NCI-H82 treated with DMSO at 0.1 percent for 48 hours (cell line): ENCODE measurements at regions not wholly inside any gene's neighbourhood (a gene's known extent, or its start where the extent isn't known, plus 50 kb on each side); places are given as distances from the start of the nearest gene placed in this dataset.

ENCODE experiments used
- DNase-seq: peaks from one replicate; lab custom pipeline; 2025; ENCODE audit not compliant: unreplicated experiment; lab: John Stamatoyannopoulos, UW

GRCh38 chr4:62285026-62285425 is 1084.9 kb downstream of the ADGRL3 start:
- no peak for DNase-seq

GRCh38 chr4:62279689-62280088 is 1079.6 kb downstream of the ADGRL3 start:
- DNase-seq: no peak

GRCh38 chr4:62275470-62275869 is 1075.3 kb downstream of the ADGRL3 start:
- no peak for DNase-seq

GRCh38 chr4:62274782-62275181 is 1074.7 kb downstream of the ADGRL3 start:
- no peak for DNase-seq

GRCh38 chr4:62271107-62271506 is 1071.0 kb downstream of the ADGRL3 start:
- no peak for DNase-seq

- DNase-seq: no peak
These were observed 1069.8 kb downstream of the ADGRL3 start for GRCh38 chr4:62269918-62270317.

GRCh38 chr4:62263454-62263853 is 1063.3 kb downstream of the ADGRL3 start:
- no peak for DNase-seq

GRCh38 chr4:62262676-62263075 is 1062.5 kb downstream of the ADGRL3 start:
- no peak for DNase-seq

- DNase-seq: no peak
These were observed 1060.1 kb downstream of the ADGRL3 start for GRCh38 chr4:62260254-62260653.

- DNase-seq: no peak
These were observed 1056.4 kb downstream of the ADGRL3 start for GRCh38 chr4:62256479-62256878.

- DNase-seq: no peak
These were observed 1052.6 kb downstream of the ADGRL3 start for GRCh38 chr4:62252728-62253127.

GRCh38 chr4:62250100-62250499 is 1050.0 kb downstream of the ADGRL3 start:
- no peak for DNase-seq

GRCh38 chr4:62243895-62244294 is 1043.8 kb downstream of the ADGRL3 start:
- DNase-seq: no peak

- no peak for DNase-seq
These were observed 1035.8 kb downstream of the ADGRL3 start for GRCh38 chr4:62235911-62236310.

- no peak for DNase-seq
These were observed 1032.7 kb downstream of the ADGRL3 start for GRCh38 chr4:62232814-62233213.

GRCh38 chr4:62231994-62232393 is 1031.9 kb downstream of the ADGRL3 start:
- no peak for DNase-seq

GRCh38 chr4:62226082-62226481 is 1026.0 kb downstream of the ADGRL3 start:
- no peak for DNase-seq

- DNase-seq: no peak
These were observed 1022.0 kb downstream of the ADGRL3 start for GRCh38 chr4:62222121-62222520.

GRCh38 chr4:62210486-62210885 is 1010.4 kb downstream of the ADGRL3 start:
- no peak for DNase-seq

GRCh38 chr4:62209757-62210485 is 1009.8 kb downstream of the ADGRL3 start:
- DNase-seq: no peak

- DNase-seq: peak; percentile 51
These were observed 1008.8 kb downstream of the ADGRL3 start for GRCh38 chr4:62208921-62209320.

GRCh38 chr4:62204136-62204535 is 1004.0 kb downstream of the ADGRL3 start:
- no peak for DNase-seq

- peak; percentile 30 for DNase-seq
These were observed 999.2 kb downstream of the ADGRL3 start for GRCh38 chr4:62199291-62199810.
